T-helper 17 cell (primary cell): ENCODE measurements at regions not wholly inside any gene's neighbourhood (a gene's known extent, or its start where the extent isn't known, plus 50 kb on each side); places are given as distances from the start of the nearest gene placed in this dataset.
"Not testable (repeated sequence)": the region's sequence is repeated elsewhere in the genome, so short reads cannot be mapped to it uniquely, and the experiment has no call there.

Experiments used
- ATAC-seq: fragments of 150-1000 bp; cut with Tn5 transposase; 2 replicates; pipeline ENCODE4 v1.10.0; 2021; ENCODE audit warnings: mild to moderate bottlenecking, moderate library complexity
- DNase-seq, 3 donors: peaks; one replicate each; pipeline versions ENCODE4 v3.0.0 to v3.0.0-alpha.2; 2020 to 2021
- H3K9me3 ChIP-seq: one replicate; pipeline ENCODE4 v1.7.0; 2013; ENCODE audit warnings: low read length, mild to moderate bottlenecking; ENCODE audit not compliant: control insufficient read depth, poor library complexity, severe bottlenecking
- H3K27ac Mint-ChIP-seq: one replicate; pipeline ENCODE4 v1.8.0; 2022; ENCODE audit warnings: mild to moderate bottlenecking, moderate library complexity, mixed read lengths
- H3K27me3 Mint-ChIP-seq: one replicate; pipeline ENCODE4 v1.8.0; 2022; ENCODE audit warnings: mixed read lengths
- H3K36me3 Mint-ChIP-seq: one replicate; pipeline ENCODE4 v1.8.0; 2022; ENCODE audit warnings: low read depth, mixed read lengths
- H3K4me1 Mint-ChIP-seq: one replicate; pipeline ENCODE4 v1.8.0; 2022; ENCODE audit warnings: mild to moderate bottlenecking, mixed read lengths
- H3K4me3 Mint-ChIP-seq: one replicate; pipeline ENCODE4 v1.8.0; 2022; ENCODE audit warnings: mild to moderate bottlenecking, moderate library complexity, mixed read lengths

DNA sequence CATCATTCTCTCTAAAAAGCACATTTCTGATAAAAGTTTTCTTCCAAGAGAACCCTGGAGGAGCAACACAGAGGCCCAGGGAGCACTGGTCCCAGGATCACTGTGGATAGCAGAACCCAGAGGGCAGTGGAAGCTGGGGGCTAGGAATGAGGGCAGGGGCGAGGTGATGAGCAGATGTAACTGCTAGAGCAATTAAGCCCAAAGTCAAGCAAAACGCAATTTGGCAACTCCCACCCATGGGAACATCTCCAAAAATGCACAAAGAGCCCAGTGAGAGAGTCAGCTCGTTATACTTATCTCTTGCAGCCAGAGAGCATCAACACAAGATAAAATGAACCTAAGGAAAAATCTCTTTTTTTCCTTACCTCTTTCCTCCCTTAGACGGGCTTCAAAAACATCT, 284.2 kb downstream of the TBC1D4 start:
- ATAC-seq, result no peak
- H3K4me3 Mint-ChIP-seq, result no peak overlapping the region
- no peaks in the 10 kb centered on the region for H3K36me3 Mint-ChIP-seq
- H3K9me3 ChIP-seq, result no peaks in the 10 kb centered on the region
- no peak for DNase-seq
- H3K4me1 Mint-ChIP-seq, result no peaks in the 10 kb centered on the region
- H3K27ac Mint-ChIP-seq, result no peak overlapping the region
- H3K27me3 Mint-ChIP-seq, result peaks cover 57% of the 10 kb centered on the region

DNA sequence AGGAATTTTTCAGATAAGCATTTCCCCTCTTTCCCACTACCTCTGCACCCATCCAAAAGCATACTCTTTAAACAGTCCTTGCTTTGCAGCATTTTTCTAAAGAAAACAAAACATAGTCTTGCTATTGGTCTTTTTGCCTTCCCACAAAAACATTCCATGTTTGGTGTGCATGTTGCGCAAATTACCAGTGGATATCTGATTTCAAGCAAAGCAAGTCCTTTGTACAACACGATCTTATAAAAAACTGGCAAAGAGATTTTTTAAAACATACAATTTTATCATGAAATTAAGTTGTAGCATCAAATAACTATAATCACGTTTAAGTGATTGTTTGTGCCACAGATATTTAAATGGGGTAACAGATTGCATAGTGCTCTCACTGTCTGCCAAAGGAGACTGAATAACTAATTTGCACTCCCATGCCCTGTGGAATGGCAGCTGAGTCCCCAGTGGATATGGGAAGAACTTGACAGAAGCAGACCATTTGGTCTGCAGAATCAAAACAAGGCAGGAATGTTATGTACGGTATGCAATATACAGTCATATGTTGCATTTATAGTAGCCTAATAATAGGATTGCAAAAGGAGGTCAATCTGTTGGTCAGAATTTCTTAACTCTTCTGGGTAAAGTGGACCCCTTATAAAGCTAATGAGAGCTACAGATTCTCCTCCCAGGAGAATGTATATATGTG, 285.7 kb downstream of the TBC1D4 start:
- Mint-ChIP-seq H3K27ac (no peak overlapping the region), H3K27me3 (peaks cover 59% of the 10 kb centered on the region), H3K36me3 (no peaks in the 10 kb centered on the region), H3K4me3 (no peak overlapping the region), H3K4me1 (no peaks in the 10 kb centered on the region)
- ATAC-seq, result no peak
- no peaks in the 10 kb centered on the region for H3K9me3 ChIP-seq
- no peak for DNase-seq

DNA sequence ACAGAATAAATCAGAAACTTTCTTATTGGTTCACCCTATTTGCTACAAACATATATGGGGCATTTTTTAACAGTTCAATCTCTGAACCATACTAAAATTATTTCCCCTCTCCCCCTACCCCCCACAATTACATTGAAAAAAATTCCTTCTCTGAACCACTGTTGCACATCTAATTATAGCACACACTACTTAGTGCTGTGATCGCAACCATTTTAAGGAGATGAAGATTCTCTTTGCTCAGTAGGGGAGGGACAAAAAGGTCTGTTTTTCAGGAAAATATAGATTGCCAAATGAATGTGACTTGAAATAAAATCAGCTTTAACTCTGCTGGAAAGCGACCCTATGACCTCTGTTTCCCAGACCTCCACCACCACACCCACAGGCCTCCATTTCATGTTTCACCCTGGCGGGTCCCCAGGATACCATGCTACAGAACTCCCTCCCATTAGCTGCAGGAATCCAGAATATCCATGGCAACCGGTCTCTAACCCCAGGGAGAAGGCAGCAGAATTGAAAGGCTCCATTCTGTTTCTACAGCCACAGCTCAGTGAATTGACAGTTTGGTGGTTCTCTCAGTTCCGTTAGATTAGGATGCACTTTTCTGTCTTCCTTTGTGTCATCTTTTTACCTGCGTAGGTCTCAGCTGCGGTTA, 286.3 kb downstream of the TBC1D4 start:
- H3K27ac Mint-ChIP-seq, result no peak overlapping the region
- no peaks in the 10 kb centered on the region for H3K9me3 ChIP-seq
- ATAC-seq (no peak), DNase-seq (no peak)
- peaks cover 58% of the 10 kb centered on the region for H3K27me3 Mint-ChIP-seq
- no peak overlapping the region for H3K4me3 Mint-ChIP-seq
- H3K4me1 Mint-ChIP-seq, result no peaks in the 10 kb centered on the region
- no peaks in the 10 kb centered on the region for H3K36me3 Mint-ChIP-seq

DNA sequence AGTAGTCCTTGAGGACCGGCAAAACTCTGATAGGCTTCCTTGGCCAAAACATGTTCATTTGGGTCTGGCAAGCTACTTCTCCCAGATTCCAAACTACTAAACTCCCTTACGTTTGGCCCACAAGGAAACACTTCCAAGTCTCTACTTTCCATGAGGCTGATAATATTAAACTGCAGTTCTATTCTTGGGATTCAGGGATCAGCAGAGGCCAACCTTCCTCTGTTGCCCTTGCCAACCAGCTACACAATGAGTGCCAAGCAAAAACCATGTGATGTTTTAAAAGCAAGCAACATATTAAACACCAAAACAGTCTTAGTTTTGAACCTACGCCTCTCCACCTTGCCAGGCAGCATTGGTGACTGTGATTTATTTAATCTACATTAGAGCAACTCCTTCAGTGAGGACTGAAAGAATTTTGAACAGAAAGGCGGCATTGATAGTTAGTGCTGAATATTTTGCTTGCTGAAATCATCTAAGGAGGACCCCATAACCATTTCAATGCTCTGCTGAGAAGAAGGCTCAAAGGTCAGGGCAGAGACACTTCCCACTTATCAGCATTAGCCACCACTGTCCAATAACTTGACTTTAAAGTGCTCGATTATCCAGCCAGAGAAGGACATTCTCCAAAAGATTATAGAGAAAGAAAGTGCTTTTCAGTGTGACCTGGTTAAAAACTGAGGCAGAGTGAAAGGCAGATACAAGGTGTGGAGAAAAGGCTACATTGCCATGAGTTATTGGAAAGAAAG, 287.1 kb downstream of the TBC1D4 start:
- Mint-ChIP-seq H3K27ac (no peak overlapping the region), H3K4me3 (no peak overlapping the region), H3K4me1 (no peaks in the 10 kb centered on the region), H3K27me3 (peaks cover 53% of the 10 kb centered on the region), H3K36me3 (no peaks in the 10 kb centered on the region)
- H3K9me3 ChIP-seq, result no peaks in the 10 kb centered on the region
- ATAC-seq, result no peak
- no peak for DNase-seq

DNA sequence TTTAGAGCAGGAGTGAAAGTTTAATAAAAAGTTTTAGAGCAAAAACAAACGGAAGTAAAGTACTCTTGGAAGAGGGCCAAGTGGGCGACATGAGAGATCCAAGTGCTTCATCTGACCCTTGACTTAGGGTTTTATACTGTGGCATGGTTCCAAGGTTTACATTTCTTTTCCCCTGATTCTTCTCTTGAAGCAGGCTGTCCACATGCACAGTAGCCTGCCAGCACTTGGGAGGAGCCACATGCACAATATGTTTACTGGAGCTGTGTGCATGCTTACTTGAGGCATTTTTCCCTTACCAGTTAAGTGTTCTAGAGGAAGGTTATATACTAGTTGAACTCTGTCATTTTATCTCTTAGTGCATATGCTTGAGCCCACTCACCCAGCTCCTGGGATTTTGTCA, 295.6 kb downstream of the TBC1D4 start:
- ATAC-seq (no peak), DNase-seq (no peak)
- no peaks in the 10 kb centered on the region for H3K4me1 Mint-ChIP-seq
- H3K4me3 Mint-ChIP-seq, result no peak overlapping the region
- peaks cover 4% of the 10 kb centered on the region for H3K36me3 Mint-ChIP-seq
- H3K27ac Mint-ChIP-seq, result no peak overlapping the region
- peaks cover 12% of the 10 kb centered on the region for H3K27me3 Mint-ChIP-seq
- no peaks in the 10 kb centered on the region for H3K9me3 ChIP-seq

DNA sequence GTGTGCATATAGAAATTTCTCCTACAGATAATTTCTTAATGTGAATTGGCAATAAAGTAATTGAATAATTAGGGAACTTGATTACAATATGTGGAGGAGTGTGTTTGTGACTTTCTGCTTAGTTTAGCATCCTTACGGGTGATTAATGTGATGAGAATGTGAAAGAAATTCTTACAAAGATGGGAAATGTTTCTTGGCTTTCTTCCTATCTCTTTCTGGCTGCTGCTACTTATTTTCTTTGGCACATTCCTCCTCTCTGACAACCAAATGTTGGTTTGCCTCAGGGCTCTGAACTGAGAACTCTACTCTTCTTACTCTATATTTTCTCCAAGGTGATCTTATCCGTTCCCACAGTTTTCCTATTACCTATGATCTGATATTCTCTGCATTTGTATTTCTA, 300.1 kb downstream of the TBC1D4 start:
- Mint-ChIP-seq H3K36me3 (peaks cover 4% of the 10 kb centered on the region), H3K4me3 (no peak overlapping the region), H3K27ac (no peak overlapping the region), H3K27me3 (peaks cover 15% of the 10 kb centered on the region), H3K4me1 (no peaks in the 10 kb centered on the region)
- DNase-seq (no peak), ATAC-seq (no peak)
- H3K9me3 ChIP-seq, result no peaks in the 10 kb centered on the region

DNA sequence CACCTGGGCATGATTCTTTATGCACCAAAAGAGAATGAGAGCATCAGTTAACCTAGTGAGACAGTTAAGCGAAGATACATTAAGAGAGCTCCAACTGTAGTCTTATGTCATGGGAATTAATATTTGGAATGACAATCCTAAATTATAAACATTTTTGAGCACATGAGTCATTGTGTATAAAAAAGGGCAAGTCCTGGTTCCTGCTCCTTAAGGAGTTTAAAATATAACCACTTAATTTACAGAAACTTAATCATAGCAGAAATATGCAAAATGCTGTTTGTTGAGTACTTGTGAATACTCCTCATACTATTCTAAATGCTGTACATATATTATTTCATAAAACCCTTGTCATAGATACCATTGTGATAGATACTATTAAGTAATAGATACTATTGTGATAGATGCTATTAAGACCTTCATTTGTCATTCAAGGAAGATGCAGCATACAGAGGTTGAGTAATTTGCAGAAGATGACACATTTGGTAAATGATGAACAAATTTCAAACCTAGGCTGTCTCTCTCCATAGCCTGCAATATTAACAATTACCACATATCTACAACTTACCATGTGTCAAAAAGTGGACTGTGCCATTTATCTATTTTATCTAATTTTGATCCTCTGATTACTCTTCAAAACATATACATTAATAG, 301.0 kb downstream of the TBC1D4 start:
- H3K4me1 Mint-ChIP-seq, result no peaks in the 10 kb centered on the region
- H3K9me3 ChIP-seq, result no peaks in the 10 kb centered on the region
- DNase-seq (no peak), ATAC-seq (no peak)
- H3K27me3 Mint-ChIP-seq, result peaks cover 12% of the 10 kb centered on the region
- H3K27ac Mint-ChIP-seq, result no peak overlapping the region
- peaks cover 4% of the 10 kb centered on the region for H3K36me3 Mint-ChIP-seq
- no peak overlapping the region for H3K4me3 Mint-ChIP-seq

DNA sequence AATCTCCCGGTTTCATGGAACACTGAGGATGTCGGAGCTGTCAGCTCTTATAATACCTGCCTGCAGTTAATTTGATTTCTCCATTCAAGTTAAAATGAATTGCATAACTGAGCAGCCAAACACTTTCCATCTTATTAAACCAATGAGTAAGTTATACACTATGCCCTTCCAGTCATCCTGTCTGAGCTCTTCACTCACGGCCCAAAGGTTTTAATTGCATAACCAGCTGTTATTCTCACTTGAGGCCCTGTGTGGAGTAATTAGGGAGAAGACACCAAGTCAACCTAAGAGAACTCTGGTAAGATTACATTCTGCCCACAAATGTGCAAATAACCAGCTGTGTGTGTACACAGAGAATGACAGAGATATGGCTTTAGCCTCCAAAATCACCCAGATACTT, 303.5 kb downstream of the TBC1D4 start:
- DNase-seq, result no peak
- Mint-ChIP-seq H3K27me3 (peaks cover 10% of the 10 kb centered on the region), H3K27ac (no peak overlapping the region), H3K4me1 (no peaks in the 10 kb centered on the region), H3K4me3 (no peak overlapping the region), H3K36me3 (no peaks in the 10 kb centered on the region)
- no peaks in the 10 kb centered on the region for H3K9me3 ChIP-seq
- ATAC-seq, result no peak

DNA sequence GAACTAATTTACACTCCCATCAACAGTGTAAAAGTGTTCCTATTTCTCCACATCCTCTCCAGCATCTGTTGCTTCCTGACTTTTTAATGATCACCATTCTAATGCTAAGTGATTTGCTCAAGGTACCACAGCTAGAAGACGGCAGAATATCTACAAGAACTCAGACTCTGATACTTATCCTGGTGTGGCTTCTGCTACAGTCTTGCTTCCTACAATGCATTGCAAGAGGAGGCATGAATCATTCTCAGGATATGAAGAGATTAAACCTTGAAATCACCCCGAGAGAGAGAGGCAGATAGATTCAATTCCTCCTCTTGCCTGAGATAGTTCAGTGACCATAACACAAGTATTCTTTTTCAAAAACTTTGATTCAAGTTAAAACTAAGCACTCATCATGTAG, 306.4 kb downstream of the TBC1D4 start:
- H3K9me3 ChIP-seq, result no peaks in the 10 kb centered on the region
- no peak for DNase-seq
- no peak for ATAC-seq
- Mint-ChIP-seq H3K27me3 (peaks cover 18% of the 10 kb centered on the region), H3K4me1 (no peaks in the 10 kb centered on the region), H3K27ac (no peak overlapping the region), H3K4me3 (no peak overlapping the region), H3K36me3 (no peaks in the 10 kb centered on the region)

DNA sequence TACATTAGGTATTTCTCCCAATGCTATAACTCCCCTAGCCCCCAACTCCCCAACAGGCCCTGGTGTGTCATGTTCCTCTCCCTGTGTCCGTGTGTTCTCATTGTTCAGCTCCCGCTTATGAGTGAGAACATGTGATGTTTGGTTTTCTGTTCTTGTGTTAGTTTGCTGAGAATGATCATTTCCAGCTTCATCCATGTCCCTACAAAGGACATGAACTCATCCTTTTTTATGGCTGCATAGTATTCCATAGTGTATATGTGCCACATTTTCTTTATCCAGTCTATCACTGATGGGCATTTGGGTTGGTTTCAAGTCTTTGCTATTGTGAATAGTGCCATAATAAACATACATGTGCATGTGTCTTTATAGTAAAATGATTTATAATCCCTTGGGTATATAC, 306.9 kb downstream of the TBC1D4 start:
- H3K27ac Mint-ChIP-seq, H3K36me3 Mint-ChIP-seq, H3K4me1 Mint-ChIP-seq, DNase-seq, H3K9me3 ChIP-seq, H3K4me3 Mint-ChIP-seq, ATAC-seq: not testable (repeated sequence)
- H3K27me3 Mint-ChIP-seq, result peaks cover 21% of the 10 kb centered on the region

DNA sequence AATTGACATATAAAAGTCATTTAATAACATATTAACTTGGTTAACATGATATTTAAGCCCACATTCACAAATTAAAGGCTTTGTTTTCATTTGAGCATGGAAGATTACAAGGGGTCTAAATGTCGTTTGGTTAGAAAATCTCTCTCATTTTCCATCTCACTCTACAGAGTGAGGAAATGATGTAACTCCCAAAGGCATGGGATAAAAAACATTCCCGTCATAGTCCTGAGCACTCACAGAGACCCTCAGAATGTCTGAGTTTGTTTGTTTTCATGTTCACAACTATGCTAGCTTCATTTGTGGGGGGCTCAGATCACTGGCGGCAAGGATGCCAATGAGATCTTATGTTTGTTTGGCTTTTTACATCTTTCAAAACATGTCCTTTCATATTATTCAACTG, 307.5 kb downstream of the TBC1D4 start:
- Mint-ChIP-seq H3K27ac (no peak overlapping the region), H3K36me3 (no peaks in the 10 kb centered on the region), H3K4me1 (no peaks in the 10 kb centered on the region), H3K4me3 (no peak overlapping the region), H3K27me3 (peaks cover 26% of the 10 kb centered on the region)
- no peaks in the 10 kb centered on the region for H3K9me3 ChIP-seq
- ATAC-seq (no peak), DNase-seq (no peak)

DNA sequence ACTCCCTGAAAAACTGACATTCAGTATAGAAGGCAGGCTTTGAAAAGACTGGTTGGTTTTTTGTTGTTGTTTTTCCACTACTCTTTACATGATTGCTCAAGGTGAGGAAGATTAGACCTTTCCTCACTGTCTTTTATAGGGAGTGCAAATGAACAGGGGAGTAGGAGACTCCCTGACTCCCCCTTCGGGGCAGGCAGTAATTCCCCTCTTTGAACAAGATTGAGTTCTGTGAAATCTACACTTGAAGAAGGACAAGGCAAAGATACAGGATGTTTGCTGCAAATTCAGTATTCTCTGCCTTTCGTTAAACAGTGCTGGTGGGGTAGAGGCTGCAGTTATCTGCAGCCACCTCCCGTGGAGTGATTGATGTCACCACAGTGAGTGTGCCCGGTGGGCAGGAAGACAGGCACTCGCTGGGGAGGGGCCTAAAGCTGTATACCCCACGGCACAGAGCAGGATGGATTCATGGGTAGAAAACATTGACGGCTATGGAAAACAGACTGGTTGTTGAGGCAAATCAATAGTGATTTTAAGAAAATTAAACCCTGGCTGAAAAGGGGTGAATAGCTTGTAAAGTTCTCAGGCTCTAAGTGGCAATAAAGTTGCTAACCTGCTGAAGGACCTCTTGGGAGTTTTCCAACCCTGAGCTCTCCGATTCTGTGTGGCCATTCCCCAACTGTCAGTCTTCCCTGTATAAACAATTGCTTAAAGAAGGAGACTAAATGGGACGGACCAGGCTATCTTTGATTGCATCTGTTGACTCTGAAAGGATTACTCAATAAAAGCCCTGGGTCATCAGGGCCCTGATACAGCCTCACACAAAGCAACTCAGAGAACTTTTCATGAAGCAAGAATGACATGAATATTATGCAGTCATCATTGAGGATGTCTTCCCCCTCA, 308.3 kb downstream of the TBC1D4 start:
- no peak overlapping the region for H3K27ac Mint-ChIP-seq
- peaks cover 1% of the 10 kb centered on the region for H3K4me1 Mint-ChIP-seq
- no peak for ATAC-seq
- no peaks in the 10 kb centered on the region for H3K36me3 Mint-ChIP-seq
- peaks cover 24% of the 10 kb centered on the region for H3K27me3 Mint-ChIP-seq
- DNase-seq, result no peak
- H3K4me3 Mint-ChIP-seq, result no peak overlapping the region
- H3K9me3 ChIP-seq, result no peaks in the 10 kb centered on the region
